BLaER1 (cell line): ENCODE measurements at regions not wholly inside any gene's neighbourhood (a gene's known extent, or its start where the extent isn't known, plus 50 kb on each side); places are given as distances from the start of the nearest gene placed in this dataset.

Experiments
- H3K27ac ChIP-seq: shearing (Covaris generic); formaldehyde crosslinking; 2 replicates; pipeline ENCODE4 v1.8.1; 2022
- H3K27me3 ChIP-seq: shearing (Covaris generic); formaldehyde crosslinking; 2 replicates; pipeline ENCODE4 v1.8.1; 2022
- H3K36me3 ChIP-seq: shearing (Covaris generic); formaldehyde crosslinking; 2 replicates; pipeline ENCODE4 v1.8.1; 2022
- H3K4me1 ChIP-seq: shearing (Covaris generic); formaldehyde crosslinking; 2 replicates; pipeline ENCODE4 v1.8.1; 2022
- H3K4me2 ChIP-seq: shearing (Covaris generic); formaldehyde crosslinking; 2 replicates; pipeline ENCODE4 v1.8.1; 2022
- H3K4me3 ChIP-seq: shearing (Covaris generic); formaldehyde crosslinking; 2 replicates; pipeline ENCODE4 v1.8.1; 2022
- H3K9ac ChIP-seq: shearing (Covaris generic); formaldehyde crosslinking; 2 replicates; pipeline ENCODE4 v1.8.1; 2022
- H3K9me3 ChIP-seq: shearing (Covaris generic); formaldehyde crosslinking; 2 replicates; pipeline ENCODE4 v1.8.1; 2022
- H4K20me1 ChIP-seq: shearing (Covaris generic); formaldehyde crosslinking; 2 replicates; pipeline ENCODE4 v1.8.1; 2022
- Cebpa-rat ChIP-seq: shearing (Covaris generic); IDR thresholded peaks from 2 replicates; pipeline ENCODE4 v1.8.1; 2022

GRCh38 chr6:141736104-141736503, 396.6 kb upstream of the GJE1 start:
- no peak overlapping the region for H3K4me2 ChIP-seq
- H4K20me1 ChIP-seq, result no peaks in the 10 kb centered on the region
- no peak overlapping the region for H3K4me3 ChIP-seq
- no peaks in the 10 kb centered on the region for H3K9me3 ChIP-seq
- H3K4me1 ChIP-seq, result no peaks in the 10 kb centered on the region
- no peaks in the 10 kb centered on the region for H3K27me3 ChIP-seq
- H3K9ac ChIP-seq, result no peak overlapping the region
- no peak for TF ChIP-seq Cebpa-rat
- H3K36me3 ChIP-seq, result no peaks in the 10 kb centered on the region
- H3K27ac ChIP-seq, result no peak overlapping the region

- Histone ChIP-seq H3K27ac (no peak overlapping the region), H3K4me2 (no peak overlapping the region), H3K4me3 (no peak overlapping the region), H4K20me1 (no peaks in the 10 kb centered on the region), H3K4me1 (no peaks in the 10 kb centered on the region), H3K36me3 (no peaks in the 10 kb centered on the region), H3K9ac (no peak overlapping the region), H3K9me3 (no peaks in the 10 kb centered on the region), H3K27me3 (no peaks in the 10 kb centered on the region)
- TF ChIP-seq Cebpa-rat, result no peak
Measured at GRCh38 chr6:141735126-141735525, 397.6 kb upstream of the GJE1 start.

- Histone ChIP-seq H3K4me1 (no peaks in the 10 kb centered on the region), H3K9me3 (no peaks in the 10 kb centered on the region), H3K9ac (no peak overlapping the region), H3K4me3 (no peak overlapping the region), H4K20me1 (no peaks in the 10 kb centered on the region), H3K36me3 (no peaks in the 10 kb centered on the region), H3K27ac (no peak overlapping the region), H3K4me2 (no peak overlapping the region), H3K27me3 (no peaks in the 10 kb centered on the region)
- no peak for TF ChIP-seq Cebpa-rat
Measured at GRCh38 chr6:141734071-141734840, 398.5 kb upstream of the GJE1 start.

GRCh38 chr6:141729146-141729545, 403.6 kb upstream of the GJE1 start:
- TF ChIP-seq Cebpa-rat, result no peak

GRCh38 chr6:141728330-141728729, 404.4 kb upstream of the GJE1 start:
- H3K4me1 ChIP-seq, result no peaks in the 10 kb centered on the region

More at GRCh38 chr6:141729146-141729545, 403.6 kb upstream of the GJE1 start:
- H3K27ac ChIP-seq, result no peak overlapping the region
- no peak overlapping the region for H3K4me2 ChIP-seq
- no peak overlapping the region for H3K4me3 ChIP-seq
- no peak overlapping the region for H3K9ac ChIP-seq
- no peaks in the 10 kb centered on the region for H4K20me1 ChIP-seq
- no peaks in the 10 kb centered on the region for H3K4me1 ChIP-seq
- H3K27me3 ChIP-seq, result no peaks in the 10 kb centered on the region
- no peaks in the 10 kb centered on the region for H3K9me3 ChIP-seq
- no peaks in the 10 kb centered on the region for H3K36me3 ChIP-seq

GRCh38 chr6:141726248-141726647, 406.5 kb upstream of the GJE1 start:
- Histone ChIP-seq H4K20me1 (no peaks in the 10 kb centered on the region), H3K27ac (no peak overlapping the region), H3K9me3 (no peaks in the 10 kb centered on the region), H3K4me1 (no peaks in the 10 kb centered on the region), H3K9ac (no peak overlapping the region), H3K4me2 (no peak overlapping the region), H3K4me3 (no peak overlapping the region), H3K36me3 (no peaks in the 10 kb centered on the region), H3K27me3 (no peaks in the 10 kb centered on the region)
- no peak for TF ChIP-seq Cebpa-rat

More at GRCh38 chr6:141728330-141728729, 404.4 kb upstream of the GJE1 start:
- no peaks in the 10 kb centered on the region for H4K20me1 ChIP-seq
- H3K9ac ChIP-seq, result no peak overlapping the region
- no peak overlapping the region for H3K27ac ChIP-seq
- no peak for TF ChIP-seq Cebpa-rat
- no peaks in the 10 kb centered on the region for H3K36me3 ChIP-seq
- H3K4me2 ChIP-seq, result no peak overlapping the region
- no peak overlapping the region for H3K4me3 ChIP-seq
- no peaks in the 10 kb centered on the region for H3K27me3 ChIP-seq
- H3K9me3 ChIP-seq, result no peaks in the 10 kb centered on the region

GRCh38 chr6:141724731-141725130, 408.0 kb upstream of the GJE1 start:
- Histone ChIP-seq H3K36me3 (no peaks in the 10 kb centered on the region), H3K4me1 (no peaks in the 10 kb centered on the region), H3K4me2 (no peak overlapping the region), H3K9me3 (no peaks in the 10 kb centered on the region), H3K4me3 (no peak overlapping the region), H3K9ac (no peak overlapping the region), H4K20me1 (no peaks in the 10 kb centered on the region), H3K27me3 (no peaks in the 10 kb centered on the region), H3K27ac (no peak overlapping the region)
- no peak for TF ChIP-seq Cebpa-rat

GRCh38 chr6:141719476-141719875, 413.2 kb upstream of the GJE1 start:
- H3K4me3 ChIP-seq, result no peak overlapping the region
- no peak overlapping the region for H3K27ac ChIP-seq
- no peaks in the 10 kb centered on the region for H3K4me1 ChIP-seq
- no peaks in the 10 kb centered on the region for H4K20me1 ChIP-seq
- no peak for TF ChIP-seq Cebpa-rat
- no peaks in the 10 kb centered on the region for H3K27me3 ChIP-seq
- no peak overlapping the region for H3K9ac ChIP-seq
- no peaks in the 10 kb centered on the region for H3K9me3 ChIP-seq
- H3K36me3 ChIP-seq, result no peaks in the 10 kb centered on the region
- no peak overlapping the region for H3K4me2 ChIP-seq

- H3K27me3 ChIP-seq, result no peaks in the 10 kb centered on the region
- TF ChIP-seq Cebpa-rat, result no peak
- H3K4me2 ChIP-seq, result no peak overlapping the region
- H3K9ac ChIP-seq, result no peak overlapping the region
- H3K4me1 ChIP-seq, result no peaks in the 10 kb centered on the region
- no peak overlapping the region for H3K4me3 ChIP-seq
- H3K36me3 ChIP-seq, result no peaks in the 10 kb centered on the region
- H4K20me1 ChIP-seq, result no peaks in the 10 kb centered on the region
- H3K27ac ChIP-seq, result no peak overlapping the region
- no peaks in the 10 kb centered on the region for H3K9me3 ChIP-seq
Measured at GRCh38 chr6:141705431-141705830, 427.3 kb upstream of the GJE1 start.

- H3K27me3 ChIP-seq, result no peaks in the 10 kb centered on the region
- no peak overlapping the region for H3K27ac ChIP-seq
- TF ChIP-seq Cebpa-rat, result no peak
- H3K4me1 ChIP-seq, result no peaks in the 10 kb centered on the region
- no peaks in the 10 kb centered on the region for H3K36me3 ChIP-seq
- H3K4me3 ChIP-seq, result no peak overlapping the region
- H3K9ac ChIP-seq, result no peak overlapping the region
- no peaks in the 10 kb centered on the region for H3K9me3 ChIP-seq
- H4K20me1 ChIP-seq, result no peaks in the 10 kb centered on the region
- H3K4me2 ChIP-seq, result no peak overlapping the region
Measured at GRCh38 chr6:141704151-141704550, 428.6 kb upstream of the GJE1 start.

- no peak for TF ChIP-seq Cebpa-rat
- no peak overlapping the region for H3K27ac ChIP-seq
- no peak overlapping the region for H3K4me3 ChIP-seq
- H3K27me3 ChIP-seq, result no peaks in the 10 kb centered on the region
- no peaks in the 10 kb centered on the region for H3K36me3 ChIP-seq
- no peak overlapping the region for H3K4me2 ChIP-seq
- H3K4me1 ChIP-seq, result no peaks in the 10 kb centered on the region
- no peak overlapping the region for H3K9ac ChIP-seq
- no peaks in the 10 kb centered on the region for H4K20me1 ChIP-seq
- H3K9me3 ChIP-seq, result no peaks in the 10 kb centered on the region
Measured at GRCh38 chr6:141701732-141702131, 431.0 kb upstream of the GJE1 start.
